DND-41 (cell line): ENCODE measurements at regions not wholly inside any gene's neighbourhood (a gene's known extent, or its start where the extent isn't known, plus 50 kb on each side); places are given as distances from the start of the nearest gene placed in this dataset.

Experiments
- ATAC-seq: fragments of 200-7000 bp; cut with Tn5 transposase; 3 replicates; pipeline ENCODE4 v1.9.1; 2021; ENCODE audit warnings: low read depth; ENCODE audit not compliant: insufficient read depth
- DNase-seq: peaks from one replicate; pipeline ENCODE4 v3.0.0-alpha.2; 2020
- H2AFZ ChIP-seq: 2 replicates; pipeline ENCODE4 v1.6.0; 2012; ENCODE audit warnings: low read depth, low read length
- H3K27ac ChIP-seq: 2 replicates; pipeline ENCODE4 v1.5.1; 2012; ENCODE audit warnings: low read length, inconsistent platforms
- H3K27me3 ChIP-seq: fragments of 200-600 bp; sonication (generic); 2 replicates; pipeline ENCODE4 v1.6.0; 2012; ENCODE audit warnings: low read length, mild to moderate bottlenecking, inconsistent platforms; ENCODE audit not compliant: insufficient read depth, poor library complexity
- H3K36me3 ChIP-seq: 2 replicates; pipeline ENCODE4 v1.5.1; 2012; ENCODE audit warnings: low read length, inconsistent platforms; ENCODE audit not compliant: insufficient read depth
- H3K4me1 ChIP-seq: 2 replicates; pipeline ENCODE4 v1.5.1; 2012; ENCODE audit warnings: mild to moderate bottlenecking, low read length; ENCODE audit not compliant: insufficient read depth
- H3K4me2 ChIP-seq: 2 replicates; pipeline ENCODE4 v1.6.0; 2012; ENCODE audit warnings: mild to moderate bottlenecking, moderate library complexity, low read length, inconsistent platforms; ENCODE audit not compliant: insufficient read depth
- H3K4me3 ChIP-seq, 2 experiments: fragments of 200-600 bp in 1 of 2; shearing (Covaris generic) in 1 of 2; 2 replicates each; pipeline ENCODE4 v1.5.1; 2012 to 2016; ENCODE audit warnings: inconsistent platforms in 2 of 2, low read length in 2 of 2, mild to moderate bottlenecking in 2 of 2, low read depth in 1 of 2, moderate library complexity in 1 of 2
- H3K79me2 ChIP-seq: 2 replicates; pipeline ENCODE4 v1.6.0; 2012; ENCODE audit warnings: low read length, inconsistent platforms; ENCODE audit not compliant: insufficient read depth
- H3K9ac ChIP-seq: 2 replicates; pipeline ENCODE4 v1.6.0; 2012; ENCODE audit warnings: low read depth, mild to moderate bottlenecking, inconsistent platforms, low read length, moderate library complexity
- H3K9me3 ChIP-seq: 2 replicates; pipeline ENCODE4 v1.5.1; 2012; ENCODE audit warnings: low read length, moderate library complexity, mild to moderate bottlenecking, inconsistent platforms; ENCODE audit not compliant: insufficient read depth, severe bottlenecking
- H4K20me1 ChIP-seq: 2 replicates; pipeline ENCODE4 v1.6.0; 2012; ENCODE audit warnings: low read length; ENCODE audit not compliant: insufficient read depth
- EZH2 ChIP-seq: IDR thresholded peaks from 3 replicates; pipeline ENCODE4 v1.6.1; 2012; ENCODE audit warnings: borderline replicate concordance, low read depth, mild to moderate bottlenecking, moderate library complexity, low read length, inconsistent platforms; ENCODE audit not compliant: severe bottlenecking
- TF ChIP-seq, protein P1 (sequence below): IDR thresholded peaks from 2 replicates; pipeline ENCODE4 v1.5.1; 2012; ENCODE audit warnings: borderline replicate concordance, low read length, moderate library complexity, mild to moderate bottlenecking; ENCODE audit not compliant: poor library complexity, severe bottlenecking; ENCODE audit errors: extremely low read depth

DNA sequence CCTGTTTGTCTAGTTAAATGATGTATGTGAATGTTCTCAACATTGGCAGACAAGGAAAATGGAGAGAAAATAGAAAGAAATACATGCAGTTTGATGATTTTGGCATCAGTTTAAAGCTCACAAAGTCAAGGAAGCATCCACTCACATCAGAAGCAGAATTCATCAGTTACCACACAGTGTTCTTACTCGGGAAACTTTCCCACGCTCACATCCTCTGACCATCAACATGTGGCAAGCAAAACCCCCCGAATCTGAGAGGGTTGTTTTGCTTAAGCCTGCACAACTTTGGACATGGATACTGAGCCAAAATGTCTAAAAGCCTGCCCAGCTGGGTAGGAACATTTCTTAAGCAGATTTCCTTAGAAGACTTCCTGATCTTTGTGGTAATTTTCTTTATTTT lies 407.6 kb downstream of the ANKRD50 start:
- Histone ChIP-seq H3K4me1 (no peaks in the 10 kb centered on the region), H3K9me3 (no peaks in the 10 kb centered on the region), H3K4me2 (no peak overlapping the region), H3K79me2 (no peaks in the 10 kb centered on the region), H3K27ac (no peak overlapping the region), H2AFZ (no peak overlapping the region), H3K27me3 (no peaks in the 10 kb centered on the region), H3K36me3 (no peaks in the 10 kb centered on the region), H3K9ac (no peak overlapping the region), H4K20me1 (no peaks in the 10 kb centered on the region), H3K4me3 (no peak overlapping the region)
- no peak for ATAC-seq
- TF ChIP-seq EZH2, result no peak
- TF ChIP-seq, protein P1, sequence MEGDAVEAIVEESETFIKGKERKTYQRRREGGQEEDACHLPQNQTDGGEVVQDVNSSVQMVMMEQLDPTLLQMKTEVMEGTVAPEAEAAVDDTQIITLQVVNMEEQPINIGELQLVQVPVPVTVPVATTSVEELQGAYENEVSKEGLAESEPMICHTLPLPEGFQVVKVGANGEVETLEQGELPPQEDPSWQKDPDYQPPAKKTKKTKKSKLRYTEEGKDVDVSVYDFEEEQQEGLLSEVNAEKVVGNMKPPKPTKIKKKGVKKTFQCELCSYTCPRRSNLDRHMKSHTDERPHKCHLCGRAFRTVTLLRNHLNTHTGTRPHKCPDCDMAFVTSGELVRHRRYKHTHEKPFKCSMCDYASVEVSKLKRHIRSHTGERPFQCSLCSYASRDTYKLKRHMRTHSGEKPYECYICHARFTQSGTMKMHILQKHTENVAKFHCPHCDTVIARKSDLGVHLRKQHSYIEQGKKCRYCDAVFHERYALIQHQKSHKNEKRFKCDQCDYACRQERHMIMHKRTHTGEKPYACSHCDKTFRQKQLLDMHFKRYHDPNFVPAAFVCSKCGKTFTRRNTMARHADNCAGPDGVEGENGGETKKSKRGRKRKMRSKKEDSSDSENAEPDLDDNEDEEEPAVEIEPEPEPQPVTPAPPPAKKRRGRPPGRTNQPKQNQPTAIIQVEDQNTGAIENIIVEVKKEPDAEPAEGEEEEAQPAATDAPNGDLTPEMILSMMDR, result no peak
- no peak for DNase-seq

DNA sequence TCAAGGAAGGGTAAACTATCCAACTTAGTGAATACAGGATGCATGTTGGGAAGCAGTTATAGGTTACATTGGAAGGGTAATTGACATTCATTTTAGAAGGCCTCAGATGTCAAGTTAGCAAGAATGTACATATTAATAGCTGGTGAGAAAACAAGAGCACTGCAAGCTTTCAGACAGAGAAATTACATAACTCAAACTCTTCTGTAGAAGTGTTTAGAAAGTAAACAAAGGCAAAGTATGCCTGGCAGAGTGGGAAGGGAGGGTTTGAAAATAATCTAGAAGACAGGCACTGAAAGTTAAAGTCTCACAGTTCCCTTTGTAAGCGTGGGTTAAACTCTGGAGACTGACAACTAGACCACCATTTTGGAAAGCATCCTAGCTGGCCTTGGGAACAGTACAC lies 406.2 kb downstream of the ANKRD50 start:
- H3K9ac ChIP-seq, result no peak overlapping the region
- TF ChIP-seq, protein P1, result no peak
- no peak for TF ChIP-seq EZH2
- no peaks in the 10 kb centered on the region for H3K79me2 ChIP-seq
- no peaks in the 10 kb centered on the region for H3K36me3 ChIP-seq
- H2AFZ ChIP-seq, result no peak overlapping the region
- DNase-seq, result no peak
- ATAC-seq, result no peak
- no peaks in the 10 kb centered on the region for H3K9me3 ChIP-seq
- no peaks in the 10 kb centered on the region for H4K20me1 ChIP-seq
- no peak overlapping the region for H3K4me2 ChIP-seq
- H3K27me3 ChIP-seq, result no peaks in the 10 kb centered on the region
- H3K4me3 ChIP-seq, result no peak overlapping the region
- H3K4me1 ChIP-seq, result no peaks in the 10 kb centered on the region
- H3K27ac ChIP-seq, result no peak overlapping the region

DNA sequence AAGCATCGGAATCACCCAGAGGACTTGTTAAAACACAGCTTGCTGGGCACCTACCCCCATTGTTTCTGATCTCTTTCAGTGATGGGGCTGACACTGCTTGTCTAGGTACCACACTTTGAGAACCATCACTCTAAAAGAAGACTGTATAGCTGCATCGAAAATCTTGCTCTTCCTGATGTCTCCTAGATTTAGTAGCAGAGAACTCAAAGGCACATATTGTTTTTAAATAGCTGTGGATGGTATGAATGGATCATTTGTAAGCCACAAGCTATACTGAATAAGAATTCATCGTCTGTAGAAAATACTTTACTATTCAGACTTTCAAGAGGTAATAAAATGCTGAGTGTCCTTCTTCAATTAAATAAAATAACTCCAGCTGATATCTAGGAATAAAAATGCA lies 405.4 kb downstream of the ANKRD50 start:
- TF ChIP-seq, protein P1, result no peak
- TF ChIP-seq EZH2, result no peak

DNA sequence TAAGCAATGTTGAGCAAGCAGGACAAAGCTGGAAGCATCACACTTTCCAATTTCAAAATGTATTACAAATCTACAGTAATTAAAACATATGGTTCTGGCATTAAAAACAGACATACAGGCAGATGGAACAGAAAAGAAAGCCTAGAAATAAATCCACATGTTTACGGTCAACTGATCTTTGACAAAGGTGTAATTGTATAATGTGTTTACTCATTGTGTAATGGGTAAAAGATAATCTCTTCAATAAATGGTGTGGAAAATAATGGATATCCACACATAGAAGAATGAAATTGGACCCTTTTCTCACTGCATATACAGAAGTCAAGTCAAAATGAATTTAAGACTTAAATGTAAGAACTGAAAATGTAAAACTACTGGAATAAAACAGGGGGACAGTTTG lies 394.2 kb downstream of the ANKRD50 start:
- no peak for TF ChIP-seq EZH2
- TF ChIP-seq, protein P1, result no peak
- ATAC-seq, result no peak
- no peaks in the 10 kb centered on the region for H3K36me3 ChIP-seq

More for the DNA sequence above, 405.4 kb downstream of the ANKRD50 start:
- H3K79me2 ChIP-seq, result no peaks in the 10 kb centered on the region
- no peak overlapping the region for H2AFZ ChIP-seq
- no peak for DNase-seq
- H3K9me3 ChIP-seq, result no peaks in the 10 kb centered on the region
- no peaks in the 10 kb centered on the region for H3K4me1 ChIP-seq
- no peak overlapping the region for H3K4me3 ChIP-seq
- H3K27ac ChIP-seq, result no peak overlapping the region
- H3K36me3 ChIP-seq, result no peaks in the 10 kb centered on the region
- no peaks in the 10 kb centered on the region for H3K27me3 ChIP-seq
- no peaks in the 10 kb centered on the region for H4K20me1 ChIP-seq
- no peak overlapping the region for H3K9ac ChIP-seq
- ATAC-seq, result no peak
- no peak overlapping the region for H3K4me2 ChIP-seq

More for the DNA sequence above, 394.2 kb downstream of the ANKRD50 start:
- H3K9me3 ChIP-seq, result no peaks in the 10 kb centered on the region
- H4K20me1 ChIP-seq, result no peaks in the 10 kb centered on the region
- H3K27ac ChIP-seq, result no peak overlapping the region
- H3K27me3 ChIP-seq, result no peaks in the 10 kb centered on the region
- H3K9ac ChIP-seq, result no peak overlapping the region
- H3K4me1 ChIP-seq, result no peaks in the 10 kb centered on the region
- H2AFZ ChIP-seq, result no peak overlapping the region
- no peak overlapping the region for H3K4me3 ChIP-seq
- no peaks in the 10 kb centered on the region for H3K79me2 ChIP-seq
- no peak overlapping the region for H3K4me2 ChIP-seq
- DNase-seq, result no peak
